HepG2 (cell line): ENCODE measurements at regions not wholly inside any gene's neighbourhood (a gene's known extent, or its start where the extent isn't known, plus 50 kb on each side); places are given as distances from the start of the nearest gene placed in this dataset.

Source experiments
- ATAC-seq: fragments of 200-7000 bp; cut with Tn5 transposase; 3 replicates; pipeline ENCODE4 v1.9.1; 2020; ENCODE audit warnings: mild to moderate bottlenecking, moderate library complexity
- BruUV-seq: library from RNA; stranded (reverse); fragments of 400-500 nt; replicated peaks from 2 replicates; lab custom pipeline; 2021; lab: Mats Ljungman, UMichigan
- CTCF ChIA-PET: fragments of 300-600 bp; formaldehyde crosslinking; extraction: SDS; loops from one replicate; lab custom pipeline; 2021; ENCODE audit warnings: low total read pairs, inconsistent platforms, low intra/inter-chr PET ratio; lab: Yijun Ruan, JAX
- POLR2A ChIA-PET: fragments of 350-600 bp; sonication (Branson Sonifier 250); formaldehyde crosslinking; loops from one replicate; lab custom pipeline; 2020; ENCODE audit warnings: antibody characterized with exemption, inconsistent platforms; lab: Yijun Ruan, JAX
- DNase-seq: peaks from one replicate; pipeline ENCODE4 v3.0.0-alpha.2; 2015; ENCODE audit warnings: low spot score
- FAIRE-seq: peaks from 3 replicates; lab custom pipeline; 2011; peaks lifted over from hg19 to GRCh38; lab: Jason Lieb, UNC
- H2AFZ ChIP-seq: one replicate; pipeline ENCODE4 v1.6.1; 2011; ENCODE audit warnings: low read length, inconsistent platforms
- H3K27ac ChIP-seq: fragments of 300-600 bp; 3 replicates; pipeline ENCODE4 v1.8.0; 2011; ENCODE audit warnings: mixed run types, mild to moderate bottlenecking, mixed read lengths, low read length, inconsistent platforms; ENCODE audit not compliant: insufficient read depth; ENCODE audit errors: extremely low read length
- H3K27me3 ChIP-seq, 2 experiments: fragments of 200-600 bp in 1 of 2; 2 replicates in 1 of 2; 3 replicates in 1 of 2; pipeline versions ENCODE4 v1.6.0 to v1.8.0; 2011; ENCODE audit warnings: low read length in 2 of 2, mild to moderate bottlenecking in 2 of 2, moderate library complexity in 2 of 2, inconsistent platforms in 1 of 2; ENCODE audit not compliant: insufficient read depth in 2 of 2, control insufficient read depth in 1 of 2
- H3K36me3 ChIP-seq, 2 experiments: fragments of 200-600 bp in 1 of 2; replicated peaks in 1 of 2; 2 replicates in 1 of 2; 3 replicates in 1 of 2; pipeline versions ENCODE4 v1.5.1 to v1.8.0; 2011; ENCODE audit warnings: low read length in 2 of 2, inconsistent platforms in 1 of 2; ENCODE audit not compliant: insufficient read depth in 2 of 2, control insufficient read depth in 1 of 2
- H3K4me1 ChIP-seq: 2 replicates; pipeline ENCODE4 v1.5.1; 2012; ENCODE audit warnings: low read length, inconsistent platforms; ENCODE audit not compliant: insufficient read depth
- H3K4me2 ChIP-seq: 2 replicates; pipeline ENCODE4 v1.6.0; 2011; ENCODE audit warnings: low read depth, low read length, inconsistent platforms
- H3K4me3 ChIP-seq, 3 experiments: fragments of 200-600 bp in 1 of 3; sonication (generic), shearing (Covaris generic) in 1 of 3; replicated peaks in 1 of 3; 2 replicates each; pipeline ENCODE4 v1.5.1; 2011 to 2016; ENCODE audit warnings: low read length in 3 of 3, inconsistent platforms in 2 of 3, low read depth in 2 of 3, mild to moderate bottlenecking in 2 of 3, control low read depth in 1 of 3, mixed read lengths in 1 of 3; ENCODE audit not compliant: insufficient read depth in 1 of 3
- H3K79me2 ChIP-seq: one replicate; pipeline ENCODE4 v1.6.1; 2011; ENCODE audit warnings: low read length, inconsistent platforms; ENCODE audit not compliant: insufficient read depth
- H3K9ac ChIP-seq: 2 replicates; pipeline ENCODE4 v1.6.0; 2011; ENCODE audit warnings: mild to moderate bottlenecking, low read depth, low read length, inconsistent platforms; ENCODE audit not compliant: insufficient read depth
- H3K9me3 ChIP-seq: 2 replicates; pipeline ENCODE4 v1.5.1; 2012; ENCODE audit warnings: mild to moderate bottlenecking, low read length
- H4K20me1 ChIP-seq: 2 replicates; pipeline ENCODE4 v1.6.0; 2011; ENCODE audit warnings: inconsistent platforms, mild to moderate bottlenecking, low read length, moderate library complexity; ENCODE audit not compliant: insufficient read depth
- HDAC1 ChIP-seq: sonication (generic); formaldehyde crosslinking; IDR thresholded peaks from 2 replicates; pipeline ENCODE4 v1.5.1; 2020; ENCODE audit warnings: mild to moderate bottlenecking, missing genetic modification reagents
- KDM1A ChIP-seq: IDR thresholded peaks from 2 replicates; pipeline ENCODE4 v1.6.1; 2016; ENCODE audit warnings: missing compliant biosample characterization
- MLLT10 ChIP-seq: sonication (generic); formaldehyde crosslinking; IDR thresholded peaks from 2 replicates; pipeline ENCODE4 v1.4.0; 2020; ENCODE audit warnings: missing genetic modification reagents
- NPAS2 ChIP-seq: sonication (generic); formaldehyde crosslinking; IDR thresholded peaks from 2 replicates; pipeline ENCODE4 v1.8.0; 2022; ENCODE audit warnings: mild to moderate bottlenecking, missing genetic modification reagents, borderline replicate concordance
- RXRA ChIP-seq: sonication (generic); formaldehyde crosslinking; IDR thresholded peaks from 2 replicates; pipeline ENCODE4 v1.5.1; 2020; ENCODE audit warnings: missing genetic modification reagents
- SP5 ChIP-seq: IDR thresholded peaks from 2 replicates; pipeline ENCODE4 v1.6.1; 2016; ENCODE audit warnings: low read depth, borderline replicate concordance
- STAG1 ChIP-seq: sonication (generic); formaldehyde crosslinking; IDR thresholded peaks from 2 replicates; pipeline ENCODE4 v1.4.0; 2020; ENCODE audit warnings: missing genetic modification reagents
- ZMYM3 ChIP-seq: sonication (generic); formaldehyde crosslinking; IDR thresholded peaks from 2 replicates; pipeline ENCODE4 v1.5.1; 2020; ENCODE audit warnings: mild to moderate bottlenecking, missing genetic modification reagents
- ZNF7 ChIP-seq: IDR thresholded peaks from 2 replicates; pipeline ENCODE4 v1.6.1; 2016; ENCODE audit warnings: missing biosample characterization, missing genetic modification reagents
- WGBS: methylation state at CpG from one replicate; pipeline ENCODE4 v1.1.6; 2017; ENCODE audit warnings: low lambda C conversion rate; 5-methylcytosine and 5-hydroxymethylcytosine counted together
- in situ Hi-C: cut with HindIII; loops from 2 replicates; pipeline ENCODE4 v1.10.0; 2017; ENCODE audit warnings: low pct_unique_long_range_greater_than_20kb; ENCODE audit not compliant: extremely low pct_ligation_motif_present
- intact Hi-C: fragments of 100-400 bp; cut with micrococcal nuclease; formaldehyde crosslinking; loops from one replicate; pipeline ENCODE4 v1.10.0; 2022; ENCODE audit not compliant: unreplicated experiment
- TF ChIP-seq, protein P1 (sequence below): sonication (generic); formaldehyde crosslinking; IDR thresholded peaks from 2 replicates; pipeline ENCODE4 v1.9.0; 2022; ENCODE audit warnings: missing genetic modification reagents, mild to moderate bottlenecking, borderline replicate concordance
- TF ChIP-seq, protein P2 (sequence below): sonication (generic); formaldehyde crosslinking; IDR thresholded peaks from 2 replicates; pipeline ENCODE4 v1.4.0; 2020; ENCODE audit warnings: mild to moderate bottlenecking, missing genetic modification reagents
- TF ChIP-seq, protein P3 (sequence below): sonication (generic); formaldehyde crosslinking; IDR thresholded peaks from 2 replicates; pipeline ENCODE4 v1.8.0; 2022; ENCODE audit warnings: mild to moderate bottlenecking, missing genetic modification reagents; ENCODE audit not compliant: insufficient replicate concordance
- TF ChIP-seq, protein P4 (sequence below): sonication (generic); formaldehyde crosslinking; IDR thresholded peaks from 2 replicates; pipeline ENCODE4 v1.5.1; 2020; ENCODE audit warnings: mild to moderate bottlenecking, missing genetic modification reagents, borderline replicate concordance

GRCh38 chr21:37984416-37984815, 68.2 kb upstream of the KCNJ6 start:
- no peak overlapping the region for H3K27ac ChIP-seq

More at GRCh38 chr21:37984416-37984815, 68.2 kb upstream of the KCNJ6 start:
- H3K4me2 ChIP-seq: no peak overlapping the region
- 30% methylated on average over 2 of the region's 2 CpGs for WGBS
- H3K9me3 ChIP-seq: no peaks in the 10 kb centered on the region
- H3K36me3 ChIP-seq: no peaks in the 10 kb centered on the region
- TF ChIP-seq, protein P1, sequence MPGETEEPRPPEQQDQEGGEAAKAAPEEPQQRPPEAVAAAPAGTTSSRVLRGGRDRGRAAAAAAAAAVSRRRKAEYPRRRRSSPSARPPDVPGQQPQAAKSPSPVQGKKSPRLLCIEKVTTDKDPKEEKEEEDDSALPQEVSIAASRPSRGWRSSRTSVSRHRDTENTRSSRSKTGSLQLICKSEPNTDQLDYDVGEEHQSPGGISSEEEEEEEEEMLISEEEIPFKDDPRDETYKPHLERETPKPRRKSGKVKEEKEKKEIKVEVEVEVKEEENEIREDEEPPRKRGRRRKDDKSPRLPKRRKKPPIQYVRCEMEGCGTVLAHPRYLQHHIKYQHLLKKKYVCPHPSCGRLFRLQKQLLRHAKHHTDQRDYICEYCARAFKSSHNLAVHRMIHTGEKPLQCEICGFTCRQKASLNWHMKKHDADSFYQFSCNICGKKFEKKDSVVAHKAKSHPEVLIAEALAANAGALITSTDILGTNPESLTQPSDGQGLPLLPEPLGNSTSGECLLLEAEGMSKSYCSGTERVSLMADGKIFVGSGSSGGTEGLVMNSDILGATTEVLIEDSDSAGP (CRISPR knock-in tag): no peak
- no peak for TF ChIP-seq STAG1 (CRISPR knock-in tag)
- no peak for TF ChIP-seq KDM1A
- TF ChIP-seq HDAC1 (CRISPR knock-in tag): no peak
- TF ChIP-seq SP5: no peak
- TF ChIP-seq, protein P2, sequence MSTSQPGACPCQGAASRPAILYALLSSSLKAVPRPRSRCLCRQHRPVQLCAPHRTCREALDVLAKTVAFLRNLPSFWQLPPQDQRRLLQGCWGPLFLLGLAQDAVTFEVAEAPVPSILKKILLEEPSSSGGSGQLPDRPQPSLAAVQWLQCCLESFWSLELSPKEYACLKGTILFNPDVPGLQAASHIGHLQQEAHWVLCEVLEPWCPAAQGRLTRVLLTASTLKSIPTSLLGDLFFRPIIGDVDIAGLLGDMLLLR (CRISPR knock-in tag): no peak
- no peak for TF ChIP-seq ZMYM3 (CRISPR knock-in tag)
- TF ChIP-seq, protein P3, sequence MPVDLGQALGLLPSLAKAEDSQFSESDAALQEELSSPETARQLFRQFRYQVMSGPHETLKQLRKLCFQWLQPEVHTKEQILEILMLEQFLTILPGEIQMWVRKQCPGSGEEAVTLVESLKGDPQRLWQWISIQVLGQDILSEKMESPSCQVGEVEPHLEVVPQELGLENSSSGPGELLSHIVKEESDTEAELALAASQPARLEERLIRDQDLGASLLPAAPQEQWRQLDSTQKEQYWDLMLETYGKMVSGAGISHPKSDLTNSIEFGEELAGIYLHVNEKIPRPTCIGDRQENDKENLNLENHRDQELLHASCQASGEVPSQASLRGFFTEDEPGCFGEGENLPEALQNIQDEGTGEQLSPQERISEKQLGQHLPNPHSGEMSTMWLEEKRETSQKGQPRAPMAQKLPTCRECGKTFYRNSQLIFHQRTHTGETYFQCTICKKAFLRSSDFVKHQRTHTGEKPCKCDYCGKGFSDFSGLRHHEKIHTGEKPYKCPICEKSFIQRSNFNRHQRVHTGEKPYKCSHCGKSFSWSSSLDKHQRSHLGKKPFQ (CRISPR knock-in tag): no peak
- TF ChIP-seq RXRA (CRISPR knock-in tag): no peak
- TF ChIP-seq NPAS2: no peak
- TF ChIP-seq ZNF7 (CRISPR knock-in tag): no peak
- TF ChIP-seq, protein P4, sequence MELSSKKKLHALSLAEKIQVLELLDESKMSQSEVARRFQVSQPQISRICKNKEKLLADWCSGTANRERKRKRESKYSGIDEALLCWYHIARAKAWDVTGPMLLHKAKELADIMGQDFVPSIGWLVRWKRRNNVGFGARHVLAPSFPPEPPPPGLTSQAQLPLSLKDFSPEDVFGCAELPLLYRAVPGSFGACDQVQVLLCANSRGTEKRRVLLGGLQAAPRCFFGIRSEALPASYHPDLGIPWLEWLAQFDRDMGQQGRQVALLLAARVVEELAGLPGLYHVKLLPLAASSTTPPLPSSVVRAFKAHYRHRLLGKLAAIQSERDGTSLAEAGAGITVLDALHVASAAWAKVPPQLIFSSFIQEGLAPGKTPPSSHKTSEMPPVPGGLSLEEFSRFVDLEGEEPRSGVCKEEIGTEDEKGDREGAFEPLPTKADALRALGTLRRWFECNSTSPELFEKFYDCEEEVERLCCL (CRISPR knock-in tag): no peak
- TF ChIP-seq MLLT10: no peak
- H3K9ac ChIP-seq: no peak overlapping the region
- no peak for FAIRE-seq
- H3K27me3 ChIP-seq: no peaks in the 10 kb centered on the region
- BruUV-seq: no TSS peak
- H3K79me2 ChIP-seq: no peaks in the 10 kb centered on the region
- in situ Hi-C loops: loop anchor here (10.0 kb wide), 1 partner anchor 60 kb away; no protein-coding TSS in a partner anchor
- intact Hi-C loops: no loop called here
- no peak for DNase-seq
- POLR2A ChIA-PET: interaction anchor here (0.5 kb wide), 1 partner anchor 46 kb away, joined by 3 read pairs; no protein-coding TSS in a partner anchor
- no peak for ATAC-seq
- H4K20me1 ChIP-seq: no peaks in the 10 kb centered on the region
- H3K4me1 ChIP-seq: no peaks in the 10 kb centered on the region
- CTCF ChIA-PET: no interaction called here
- no peak overlapping the region for H3K4me3 ChIP-seq
- no peak overlapping the region for H2AFZ ChIP-seq
